SK-N-MC (cell line): ENCODE measurements at regions not wholly inside any gene's neighbourhood (a gene's known extent, or its start where the extent isn't known, plus 50 kb on each side); places are given as distances from the start of the nearest gene placed in this dataset.

ENCODE experiments used
- EZH2 ChIP-seq: fragments of 200-600 bp; sonication (generic); IDR thresholded peaks from one replicate; pipeline ENCODE4 v1.6.1; 2017; ENCODE audit warnings: antibody characterized with exemption
- POLR2AphosphoS5 ChIP-seq: IDR thresholded peaks from 2 replicates; pipeline ENCODE4 v1.6.1; 2012; ENCODE audit warnings: mild to moderate bottlenecking, low read depth, low read length, borderline replicate concordance

DNA sequence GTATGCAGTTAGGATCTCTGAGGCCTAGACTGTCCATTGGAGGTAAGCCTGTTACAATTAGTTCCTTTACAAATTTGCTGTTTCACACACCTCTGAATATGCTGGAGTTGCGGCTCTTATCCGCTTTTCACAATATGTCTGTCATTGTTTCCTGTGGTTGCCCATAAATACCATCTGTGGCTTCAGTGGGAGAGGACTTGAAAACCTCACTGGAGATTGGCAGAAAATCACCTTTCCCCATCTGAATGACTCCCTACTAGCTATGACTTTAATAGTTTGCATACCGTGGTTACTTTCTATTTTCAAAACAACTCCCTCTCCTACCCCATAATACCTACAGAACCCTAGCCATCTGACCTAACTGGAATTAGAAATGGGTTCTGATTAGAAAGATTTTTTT lies 454.3 kb downstream of the PCDH17 start:
- TF ChIP-seq EZH2 (no peak), POLR2AphosphoS5 (no peak)
